ENCODE measurements at regions not wholly inside any gene's neighbourhood (a gene's known extent, or its start where the extent isn't known, plus 50 kb on each side); places are given as distances from the start of the nearest gene placed in this dataset.

- H3K4me3 ChIP-seq (ENCODE audit: low read depth, low read length), result no peak overlapping the region
- TF ChIP-seq POLR2A (IDR thresholded peaks at IDR 0.05; ENCODE audit: extremely low read depth, insufficient read length) (no peak), MAX (IDR thresholded peaks at IDR 0.05; ENCODE audit: low read depth, low read length) (no peak), MYC (IDR thresholded peaks at IDR 0.05; ENCODE audit: low read depth, low read length) (no peak), CTCF (IDR thresholded peaks at IDR 0.05; ENCODE audit: low read depth, low read length) (no peak)
Measured at GRCh38 chr12:65665817-65666216, 158.5 kb upstream of the HMGA2 start.

GRCh38 chr12:65666876-65667275 lies 157.4 kb upstream of the HMGA2 start:
- no peak for DNase-seq (ENCODE audit: low read depth)
- TF ChIP-seq MYC (IDR thresholded peaks at IDR 0.05; ENCODE audit: low read depth, low read length), result no peak
- H3K4me3 ChIP-seq (ENCODE audit: low read depth, low read length), result no peak overlapping the region

More at GRCh38 chr12:65665817-65666216, 158.5 kb upstream of the HMGA2 start:
- DNase-seq (ENCODE audit: low read depth), result no peak

GRCh38 chr12:65667932-65668331 lies 156.4 kb upstream of the HMGA2 start:
- no peak for DNase-seq (ENCODE audit: low read depth)
- TF ChIP-seq MYC (IDR thresholded peaks at IDR 0.05; ENCODE audit: low read depth, low read length) (no peak), POLR2A (IDR thresholded peaks at IDR 0.05; ENCODE audit: extremely low read depth, insufficient read length) (no peak), MAX (IDR thresholded peaks at IDR 0.05; ENCODE audit: low read depth, low read length) (no peak), CTCF (IDR thresholded peaks at IDR 0.05; ENCODE audit: low read depth, low read length) (no peak)
- H3K4me3 ChIP-seq (ENCODE audit: low read depth, low read length), result no peak overlapping the region

- H3K4me3 ChIP-seq (ENCODE audit: low read depth, low read length), result no peak overlapping the region
- TF ChIP-seq MAX (IDR thresholded peaks at IDR 0.05; ENCODE audit: low read depth, low read length), result no peak
- DNase-seq (ENCODE audit: low read depth), result no peak
Measured at GRCh38 chr12:65668981-65669695, 155.1 kb upstream of the HMGA2 start.

GRCh38 chr12:65670775-65671174 lies 153.5 kb upstream of the HMGA2 start:
- TF ChIP-seq CTCF (IDR thresholded peaks at IDR 0.05; ENCODE audit: low read depth, low read length) (no peak), POLR2A (IDR thresholded peaks at IDR 0.05; ENCODE audit: extremely low read depth, insufficient read length) (no peak), MYC (IDR thresholded peaks at IDR 0.05; ENCODE audit: low read depth, low read length) (no peak), MAX (IDR thresholded peaks at IDR 0.05; ENCODE audit: low read depth, low read length) (no peak)
- DNase-seq (ENCODE audit: low read depth), result no peak
- H3K4me3 ChIP-seq (ENCODE audit: low read depth, low read length), result no peak overlapping the region

GRCh38 chr12:65672441-65672840 lies 151.8 kb upstream of the HMGA2 start:
- no peak for DNase-seq (ENCODE audit: low read depth)
- TF ChIP-seq MAX (IDR thresholded peaks at IDR 0.05; ENCODE audit: low read depth, low read length), result no peak
- TF ChIP-seq CTCF (IDR thresholded peaks at IDR 0.05; ENCODE audit: low read depth, low read length), result no peak
- no peak for TF ChIP-seq POLR2A (IDR thresholded peaks at IDR 0.05; ENCODE audit: extremely low read depth, insufficient read length)
- no peak for TF ChIP-seq MYC (IDR thresholded peaks at IDR 0.05; ENCODE audit: low read depth, low read length)
- H3K4me3 ChIP-seq (ENCODE audit: low read depth, low read length), result no peak overlapping the region
